Erythroblast (primary cell): ENCODE measurements at regions not wholly inside any gene's neighbourhood (a gene's known extent, or its start where the extent isn't known, plus 50 kb on each side); places are given as distances from the start of the nearest gene placed in this dataset.

ENCODE experiments used
- GATA1 ChIP-seq: IDR thresholded peaks from 2 replicates; pipeline ENCODE4 v1.6.1; 2011; ENCODE audit warnings: low read depth, mild to moderate bottlenecking, control low read depth, low read length, moderate library complexity
- POLR2A ChIP-seq: IDR thresholded peaks from 2 replicates; pipeline ENCODE4 v1.6.1; 2011; ENCODE audit warnings: mild to moderate bottlenecking, low read length

- TF ChIP-seq POLR2A (no peak), GATA1 (no peak)
Measured at GRCh38 chr12:84727961-84728360, 184.6 kb downstream of the SLC6A15 start.
